ENCODE measurements at regions not wholly inside any gene's neighbourhood (a gene's known extent, or its start where the extent isn't known, plus 50 kb on each side); places are given as distances from the start of the nearest gene placed in this dataset.

GRCh38 chr22:35191412-35191811 is 65.9 kb upstream of the HMGXB4 start:
- DNase-seq (no peak), ATAC-seq (no peak)
- H3K27me3 ChIP-seq, result peaks cover 0 to 3% (median 0%) of the 10 kb centered on the region in 9 donors
- H3K27ac ChIP-seq, result no peak overlapping the region
- H3K4me3 ChIP-seq, result no peak overlapping the region
- no peaks in the 10 kb centered on the region for H3K36me3 ChIP-seq
- 58 to 75% (median 70%) methylated on average over 2 of the region's 2 CpGs for WGBS, 4 donors
- peaks cover 0 to 37% (median 17%) of the 10 kb centered on the region in 12 donors for H3K9me3 ChIP-seq
- no peak for TF ChIP-seq POLR2A (IDR thresholded peaks at IDR 0.05)
- TF ChIP-seq, protein P1, sequence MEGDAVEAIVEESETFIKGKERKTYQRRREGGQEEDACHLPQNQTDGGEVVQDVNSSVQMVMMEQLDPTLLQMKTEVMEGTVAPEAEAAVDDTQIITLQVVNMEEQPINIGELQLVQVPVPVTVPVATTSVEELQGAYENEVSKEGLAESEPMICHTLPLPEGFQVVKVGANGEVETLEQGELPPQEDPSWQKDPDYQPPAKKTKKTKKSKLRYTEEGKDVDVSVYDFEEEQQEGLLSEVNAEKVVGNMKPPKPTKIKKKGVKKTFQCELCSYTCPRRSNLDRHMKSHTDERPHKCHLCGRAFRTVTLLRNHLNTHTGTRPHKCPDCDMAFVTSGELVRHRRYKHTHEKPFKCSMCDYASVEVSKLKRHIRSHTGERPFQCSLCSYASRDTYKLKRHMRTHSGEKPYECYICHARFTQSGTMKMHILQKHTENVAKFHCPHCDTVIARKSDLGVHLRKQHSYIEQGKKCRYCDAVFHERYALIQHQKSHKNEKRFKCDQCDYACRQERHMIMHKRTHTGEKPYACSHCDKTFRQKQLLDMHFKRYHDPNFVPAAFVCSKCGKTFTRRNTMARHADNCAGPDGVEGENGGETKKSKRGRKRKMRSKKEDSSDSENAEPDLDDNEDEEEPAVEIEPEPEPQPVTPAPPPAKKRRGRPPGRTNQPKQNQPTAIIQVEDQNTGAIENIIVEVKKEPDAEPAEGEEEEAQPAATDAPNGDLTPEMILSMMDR (IDR thresholded peaks at IDR 0.05), result no peak
- intact Hi-C loops (cut with DNase I), result no loop called here
- H3K4me1 ChIP-seq, result no peaks in the 10 kb centered on the region

- no peak overlapping the region for H3K27ac ChIP-seq
- 68 to 76% (median 74%) methylated on average over 8 of the region's 8 CpGs for WGBS, 4 donors
- H3K4me3 ChIP-seq, result no peak overlapping the region
- no peaks in the 10 kb centered on the region for H3K36me3 ChIP-seq
- no peaks in the 10 kb centered on the region for H3K4me1 ChIP-seq
- H3K27me3 ChIP-seq, result peaks cover 0 to 6% (median 0%) of the 10 kb centered on the region in 9 donors
- ATAC-seq (no peak), DNase-seq (no peak)
- peaks cover 0 to 35% (median 17%) of the 10 kb centered on the region in 12 donors for H3K9me3 ChIP-seq
- TF ChIP-seq POLR2A (IDR thresholded peaks at IDR 0.05), result no peak
- TF ChIP-seq, protein P1 (IDR thresholded peaks at IDR 0.05), result no peak
- intact Hi-C loops (cut with DNase I), result no loop called here
Observed at GRCh38 chr22:35192129-35192918, 65.0 kb upstream of the HMGXB4 start.

GRCh38 chr22:35195226-35195625 is 62.1 kb upstream of the HMGXB4 start:
- intact Hi-C loops (cut with DNase I), result no loop called here
- ATAC-seq (no peak), DNase-seq (no peak)
- Histone ChIP-seq H3K36me3 (no peaks in the 10 kb centered on the region), H3K4me1 (no peaks in the 10 kb centered on the region), H3K4me3 (no peak overlapping the region), H3K27me3 (peaks cover 0 to 23% (median 0%) of the 10 kb centered on the region in 9 donors), H3K9me3 (peaks cover 0 to 6% (median 0%) of the 10 kb centered on the region in 12 donors), H3K27ac (no peak overlapping the region)
- WGBS, 4 donors, result 75 to 83% (median 80%) methylated on average over 15 of the region's 15 CpGs
- no peak for TF ChIP-seq POLR2A (IDR thresholded peaks at IDR 0.05)
- TF ChIP-seq, protein P1 (IDR thresholded peaks at IDR 0.05), result no peak

- H3K4me1 ChIP-seq, result no peaks in the 10 kb centered on the region
- no peak overlapping the region for H3K4me3 ChIP-seq
- 69 to 78% (median 73%) methylated on average over 4 of the region's 4 CpGs for WGBS, 4 donors
- DNase-seq (no peak), ATAC-seq (no peak)
- H3K36me3 ChIP-seq, result no peaks in the 10 kb centered on the region
- no peak overlapping the region for H3K27ac ChIP-seq
- H3K9me3 ChIP-seq, result peaks cover 0 to under 1% (median 0%) of the 10 kb centered on the region in 12 donors
- intact Hi-C loops (cut with DNase I), result no loop called here
- peaks cover 0 to 23% (median 0%) of the 10 kb centered on the region in 9 donors for H3K27me3 ChIP-seq
- TF ChIP-seq POLR2A (IDR thresholded peaks at IDR 0.05), result no peak
- TF ChIP-seq, protein P1 (IDR thresholded peaks at IDR 0.05), result no peak
Observed at GRCh38 chr22:35195821-35196220, 61.5 kb upstream of the HMGXB4 start.
